Uterus (tissue), 3 donors: ENCODE measurements at regions not wholly inside any gene's neighbourhood (a gene's known extent, or its start where the extent isn't known, plus 50 kb on each side); places are given as distances from the start of the nearest gene placed in this dataset.
"Not testable (repeated sequence)": the region's sequence is repeated elsewhere in the genome, so short reads cannot be mapped to it uniquely, and the experiment has no call there.

ENCODE experiments used
- DNase-seq, 2 donors: peaks; one replicate each; pipeline ENCODE4 v3.0.0-alpha.2; 2019 to 2020
- H3K27ac ChIP-seq, 2 donors: fragments of 200-600 bp; sonication (generic); 1 replicate in 1 of 2; 2 replicates in 1 of 2; pipeline ENCODE4 v1.5.1; 2016 to 2018
- H3K27me3 ChIP-seq, 2 donors: fragments of 200-600 bp; sonication (generic); one replicate each; pipeline ENCODE4 v1.5.1; 2018 to 2019; ENCODE audit warnings: control low read depth in 1 of 2
- H3K36me3 ChIP-seq, 2 donors: fragments of 200-600 bp; sonication (generic); one replicate each; pipeline ENCODE4 v1.5.1; 2019; ENCODE audit warnings: control low read depth in 1 of 2
- H3K4me1 ChIP-seq, 2 donors: fragments of 200-600 bp; sonication (generic); one replicate each; pipeline ENCODE4 v1.5.1; 2018 to 2019; ENCODE audit warnings: control low read depth in 1 of 2
- H3K4me3 ChIP-seq, 2 donors: fragments of 200-600 bp; sonication (generic); 1 replicate in 1 of 2; 2 replicates in 1 of 2; pipeline ENCODE4 v1.5.1; 2018 to 2019; ENCODE audit warnings: mild to moderate bottlenecking in 1 of 2
- H3K9me3 ChIP-seq, 2 donors: fragments of 200-600 bp; sonication (generic); one replicate each; pipeline ENCODE4 v1.5.1; 2019; ENCODE audit warnings: control low read depth in 1 of 2
- POLR2A ChIP-seq, 2 donors: fragments of 450-650 bp; IDR thresholded peaks; one replicate each; pipeline ENCODE4 v1.6.1; 2016; ENCODE audit warnings: antibody characterized with exemption in 2 of 2, mild to moderate bottlenecking in 1 of 2, moderate library complexity in 1 of 2
- intact Hi-C: fragments of 100-400 bp; cut with DNase I; formaldehyde crosslinking; loops from one replicate; pipeline ENCODE4 v1.15.1; 2023; ENCODE audit warnings: low total_unique reads
- TF ChIP-seq, protein P1 (sequence below), 4 experiments: fragments of 200-600 bp in 2 of 4; fragments of 450-650 bp in 2 of 4; sonication (generic) in 2 of 4; IDR thresholded peaks; one replicate each; pipeline ENCODE4 v1.5.1; 2016 to 2019; ENCODE audit warnings: antibody characterized with exemption in 4 of 4, mild to moderate bottlenecking in 2 of 4, moderate library complexity in 1 of 4
- donor health status: DM: yes; HTN: yes; CAD: no.

GRCh38 chr6:167232356-167232755 lies 58.8 kb upstream of the UNC93A start:
- intact Hi-C loops: no loop called here
- Histone ChIP-seq H3K4me1 (no peaks in the 10 kb centered on the region), H3K27me3 (no peaks in the 10 kb centered on the region), H3K4me3 (no peak overlapping the region), H3K9me3 (no peaks in the 10 kb centered on the region), H3K36me3 (no peaks in the 10 kb centered on the region), H3K27ac (no peak overlapping the region)
- no peak for DNase-seq
- TF ChIP-seq, protein P1, sequence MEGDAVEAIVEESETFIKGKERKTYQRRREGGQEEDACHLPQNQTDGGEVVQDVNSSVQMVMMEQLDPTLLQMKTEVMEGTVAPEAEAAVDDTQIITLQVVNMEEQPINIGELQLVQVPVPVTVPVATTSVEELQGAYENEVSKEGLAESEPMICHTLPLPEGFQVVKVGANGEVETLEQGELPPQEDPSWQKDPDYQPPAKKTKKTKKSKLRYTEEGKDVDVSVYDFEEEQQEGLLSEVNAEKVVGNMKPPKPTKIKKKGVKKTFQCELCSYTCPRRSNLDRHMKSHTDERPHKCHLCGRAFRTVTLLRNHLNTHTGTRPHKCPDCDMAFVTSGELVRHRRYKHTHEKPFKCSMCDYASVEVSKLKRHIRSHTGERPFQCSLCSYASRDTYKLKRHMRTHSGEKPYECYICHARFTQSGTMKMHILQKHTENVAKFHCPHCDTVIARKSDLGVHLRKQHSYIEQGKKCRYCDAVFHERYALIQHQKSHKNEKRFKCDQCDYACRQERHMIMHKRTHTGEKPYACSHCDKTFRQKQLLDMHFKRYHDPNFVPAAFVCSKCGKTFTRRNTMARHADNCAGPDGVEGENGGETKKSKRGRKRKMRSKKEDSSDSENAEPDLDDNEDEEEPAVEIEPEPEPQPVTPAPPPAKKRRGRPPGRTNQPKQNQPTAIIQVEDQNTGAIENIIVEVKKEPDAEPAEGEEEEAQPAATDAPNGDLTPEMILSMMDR (IDR thresholded peaks at IDR 0.05): no peak
- TF ChIP-seq POLR2A (IDR thresholded peaks at IDR 0.05): no peak

DNA sequence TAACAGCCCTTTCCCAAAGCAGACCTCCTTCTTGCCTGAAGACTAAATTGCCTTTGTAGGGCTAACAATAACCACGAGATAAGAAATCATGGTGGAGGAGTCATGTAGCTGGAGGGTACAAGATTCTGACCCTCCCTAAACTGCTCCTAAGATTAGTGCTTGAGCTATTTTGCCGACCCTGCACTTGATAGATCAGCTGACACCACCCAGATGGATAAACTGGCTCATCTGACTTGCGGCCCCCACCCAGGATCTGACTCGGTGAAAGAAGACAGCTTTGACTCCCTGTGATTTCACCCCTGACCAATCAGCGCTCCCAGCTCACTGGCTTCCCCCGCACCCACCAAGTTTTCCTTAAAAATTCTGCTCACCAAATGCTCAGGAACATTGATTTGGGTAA lies 57.6 kb upstream of the UNC93A start:
- no peak overlapping the region for H3K27ac ChIP-seq
- H3K4me1 ChIP-seq: no peaks in the 10 kb centered on the region
- H3K9me3 ChIP-seq: no peaks in the 10 kb centered on the region
- no peaks in the 10 kb centered on the region for H3K27me3 ChIP-seq
- TF ChIP-seq, protein P1 (IDR thresholded peaks at IDR 0.05): no peak
- no peak for TF ChIP-seq POLR2A (IDR thresholded peaks at IDR 0.05)
- H3K36me3 ChIP-seq: no peaks in the 10 kb centered on the region
- DNase-seq: no peak
- H3K4me3 ChIP-seq: no peak overlapping the region
- intact Hi-C loops: no loop called here

GRCh38 chr6:167234576-167234975 lies 56.5 kb upstream of the UNC93A start:
- H3K9me3 ChIP-seq, H3K27me3 ChIP-seq, intact Hi-C loops, H3K36me3 ChIP-seq, H3K4me3 ChIP-seq, H3K27ac ChIP-seq, DNase-seq, H3K4me1 ChIP-seq: not testable (repeated sequence)

- Histone ChIP-seq H3K36me3 (no peaks in the 10 kb centered on the region), H3K4me3 (no peak overlapping the region), H3K27ac (no peak overlapping the region), H3K9me3 (no peaks in the 10 kb centered on the region), H3K27me3 (no peaks in the 10 kb centered on the region), H3K4me1 (no peaks in the 10 kb centered on the region)
- TF ChIP-seq, protein P1 (IDR thresholded peaks at IDR 0.05): no peak
- TF ChIP-seq POLR2A (IDR thresholded peaks at IDR 0.05): no peak
- intact Hi-C loops: no loop called here
- DNase-seq: no peak
Observed at GRCh38 chr6:167235005-167235404, 56.1 kb upstream of the UNC93A start.

DNA sequence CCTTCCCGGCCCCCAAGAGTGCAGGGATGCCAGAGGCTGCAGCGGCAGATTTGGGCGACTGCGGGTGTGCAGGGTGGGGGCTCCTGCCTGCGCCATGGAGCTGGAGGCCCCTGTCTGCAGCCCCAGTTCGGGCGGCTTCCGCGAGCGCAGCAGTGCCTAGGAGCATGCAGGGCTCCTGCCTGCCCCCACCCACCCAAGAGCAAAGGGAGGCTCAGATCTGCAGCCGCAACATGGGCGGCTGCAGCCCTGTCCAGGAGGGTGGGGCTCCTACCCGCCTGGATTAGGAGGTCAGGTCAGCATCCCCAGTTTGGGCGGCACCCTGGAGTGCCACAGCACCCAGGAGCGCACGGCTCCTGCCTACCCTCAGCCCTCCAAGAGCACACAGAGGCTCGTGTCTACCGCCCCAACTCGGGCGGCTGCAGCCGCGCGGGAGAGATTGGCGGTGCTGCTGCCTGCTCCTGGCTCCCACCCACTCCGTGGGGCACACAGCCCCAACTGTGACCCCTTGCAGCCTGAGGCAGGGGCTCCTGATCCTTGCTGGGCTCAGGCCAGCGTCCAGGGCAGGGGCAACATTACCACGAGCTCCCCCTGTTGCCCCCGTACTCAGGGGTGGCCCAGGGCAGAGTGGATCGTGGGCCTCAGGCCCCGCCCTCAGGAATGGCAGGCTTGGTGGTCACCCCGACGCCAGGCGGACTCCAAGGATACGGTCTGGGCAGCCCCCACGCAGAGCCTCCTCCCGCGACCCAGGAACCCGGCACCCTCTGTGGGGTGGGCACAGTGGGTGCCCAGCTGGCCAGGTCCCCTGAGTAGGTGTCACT lies 55.5 kb upstream of the UNC93A start:
- H3K4me3 ChIP-seq: no peak overlapping the region
- no peaks in the 10 kb centered on the region for H3K9me3 ChIP-seq
- no peaks in the 10 kb centered on the region for H3K36me3 ChIP-seq
- no peak overlapping the region for H3K27ac ChIP-seq
- no peaks in the 10 kb centered on the region for H3K27me3 ChIP-seq
- no peaks in the 10 kb centered on the region for H3K4me1 ChIP-seq
- intact Hi-C loops: no loop called here
- TF ChIP-seq, protein P1 (IDR thresholded peaks at IDR 0.05): no peak
- no peak for TF ChIP-seq POLR2A (IDR thresholded peaks at IDR 0.05)
- DNase-seq: no peak

GRCh38 chr6:167236239-167236571 lies 54.9 kb upstream of the UNC93A start:
- H3K36me3 ChIP-seq: no peaks in the 10 kb centered on the region
- H3K27ac ChIP-seq: no peak overlapping the region
- H3K4me3 ChIP-seq: no peak overlapping the region
- no peaks in the 10 kb centered on the region for H3K27me3 ChIP-seq
- no peaks in the 10 kb centered on the region for H3K4me1 ChIP-seq
- intact Hi-C loops: no loop called here
- no peak for DNase-seq
- TF ChIP-seq POLR2A (IDR thresholded peaks at IDR 0.05): no peak
- TF ChIP-seq, protein P1 (IDR thresholded peaks at IDR 0.05): no peak
- H3K9me3 ChIP-seq: no peaks in the 10 kb centered on the region
